ENCODE measurements at regions not wholly inside any gene's neighbourhood (a gene's known extent, or its start where the extent isn't known, plus 50 kb on each side); places are given as distances from the start of the nearest gene placed in this dataset.

GRCh38 chr10:105398202-105398601 lies 757.1 kb downstream of the SORCS3 start:
- TF ChIP-seq POLR2A (IDR thresholded peaks at IDR 0.05; ENCODE audit: low read length) (no peak), TFCP2L1 (CRISPR knock-in tag; IDR thresholded peaks at IDR 0.05) (no peak), CHD2 (IDR thresholded peaks at IDR 0.05; ENCODE audit: low read length, partially characterized antibody) (no peak), KDM5A (IDR thresholded peaks at IDR 0.05) (no peak)
- TF ChIP-seq, protein P1, sequence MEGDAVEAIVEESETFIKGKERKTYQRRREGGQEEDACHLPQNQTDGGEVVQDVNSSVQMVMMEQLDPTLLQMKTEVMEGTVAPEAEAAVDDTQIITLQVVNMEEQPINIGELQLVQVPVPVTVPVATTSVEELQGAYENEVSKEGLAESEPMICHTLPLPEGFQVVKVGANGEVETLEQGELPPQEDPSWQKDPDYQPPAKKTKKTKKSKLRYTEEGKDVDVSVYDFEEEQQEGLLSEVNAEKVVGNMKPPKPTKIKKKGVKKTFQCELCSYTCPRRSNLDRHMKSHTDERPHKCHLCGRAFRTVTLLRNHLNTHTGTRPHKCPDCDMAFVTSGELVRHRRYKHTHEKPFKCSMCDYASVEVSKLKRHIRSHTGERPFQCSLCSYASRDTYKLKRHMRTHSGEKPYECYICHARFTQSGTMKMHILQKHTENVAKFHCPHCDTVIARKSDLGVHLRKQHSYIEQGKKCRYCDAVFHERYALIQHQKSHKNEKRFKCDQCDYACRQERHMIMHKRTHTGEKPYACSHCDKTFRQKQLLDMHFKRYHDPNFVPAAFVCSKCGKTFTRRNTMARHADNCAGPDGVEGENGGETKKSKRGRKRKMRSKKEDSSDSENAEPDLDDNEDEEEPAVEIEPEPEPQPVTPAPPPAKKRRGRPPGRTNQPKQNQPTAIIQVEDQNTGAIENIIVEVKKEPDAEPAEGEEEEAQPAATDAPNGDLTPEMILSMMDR (IDR thresholded peaks at IDR 0.05) = no peak
